ENCODE measurements at regions not wholly inside any gene's neighbourhood (a gene's known extent, or its start where the extent isn't known, plus 50 kb on each side); places are given as distances from the start of the nearest gene placed in this dataset.

- no peak overlapping the region for H3K9ac ChIP-seq (ENCODE audit: low read length)
- H3K9me3 ChIP-seq (ENCODE audit: low read length) = no peaks in the 10 kb centered on the region
- TF ChIP-seq MXI1 (conservative IDR thresholded peaks at IDR 0.05; ENCODE audit: poor library complexity, severe bottlenecking) (no peak), REST (IDR thresholded peaks at IDR 0.05; ENCODE audit: borderline replicate concordance) (no peak), SMC3 (conservative IDR thresholded peaks at IDR 0.05; ENCODE audit: poor library complexity) (no peak), TAF1 (IDR thresholded peaks at IDR 0.05; ENCODE audit: low read depth) (no peak), POLR2AphosphoS5 (IDR thresholded peaks at IDR 0.05) (no peak), EP300 (conservative IDR thresholded peaks at IDR 0.05; ENCODE audit: poor library complexity, severe bottlenecking) (no peak), CTCF (IDR thresholded peaks at IDR 0.05; ENCODE audit: poor library complexity, severe bottlenecking) (no peak), RAD21 (conservative IDR thresholded peaks at IDR 0.05) (no peak), EZH2 (IDR thresholded peaks at IDR 0.05; ENCODE audit: borderline replicate concordance, insufficient read depth, low read length, poor library complexity, severe bottlenecking) (no peak)
- H3K4me2 ChIP-seq (ENCODE audit: low read length) = no peak overlapping the region
- H3K36me3 ChIP-seq (ENCODE audit: insufficient read depth, low read length) = no peaks in the 10 kb centered on the region
- H3F3A ChIP-seq (ENCODE audit: insufficient read depth, low read length, poor library complexity, severe bottlenecking) = no peaks in the 10 kb centered on the region
- H3K27ac ChIP-seq (ENCODE audit: low read length) = no peak overlapping the region
- no peaks in the 10 kb centered on the region for H3K79me2 ChIP-seq (replicated peaks; ENCODE audit: insufficient read depth, low read length)
- H4K20me1 ChIP-seq (ENCODE audit: insufficient read depth) = no peaks in the 10 kb centered on the region
- H3K4me3 ChIP-seq (ENCODE audit: low read length) = no peak overlapping the region
- H2AFZ ChIP-seq (ENCODE audit: low read depth, low read length) = no peak overlapping the region
- no peaks in the 10 kb centered on the region for H3K9me2 ChIP-seq (ENCODE audit: insufficient read depth, low read length)
- no peaks in the 10 kb centered on the region for H3K27me3 ChIP-seq (ENCODE audit: insufficient read depth, low read depth, low read length)
These were observed 278.1 kb downstream of the AJAP1 start for GRCh38 chr1:4932311-4933030.

- no peaks in the 10 kb centered on the region for H3K27me3 ChIP-seq (ENCODE audit: insufficient read depth, low read depth, low read length)
- H3K4me3 ChIP-seq (ENCODE audit: low read length) = no peak overlapping the region
- H3K4me2 ChIP-seq (ENCODE audit: low read length) = no peak overlapping the region
- no peak for TF ChIP-seq SMC3 (conservative IDR thresholded peaks at IDR 0.05; ENCODE audit: poor library complexity)
- TF ChIP-seq CTCF (IDR thresholded peaks at IDR 0.05; ENCODE audit: poor library complexity, severe bottlenecking) = no peak
- TF ChIP-seq EP300 (conservative IDR thresholded peaks at IDR 0.05; ENCODE audit: poor library complexity, severe bottlenecking) = no peak
- no peak for TF ChIP-seq POLR2AphosphoS5 (IDR thresholded peaks at IDR 0.05)
- no peak for TF ChIP-seq EZH2 (IDR thresholded peaks at IDR 0.05; ENCODE audit: borderline replicate concordance, insufficient read depth, low read length, poor library complexity, severe bottlenecking)
- TF ChIP-seq MXI1 (conservative IDR thresholded peaks at IDR 0.05; ENCODE audit: poor library complexity, severe bottlenecking) = no peak
- TF ChIP-seq TAF1 (IDR thresholded peaks at IDR 0.05; ENCODE audit: low read depth) = no peak
- no peaks in the 10 kb centered on the region for H4K20me1 ChIP-seq (ENCODE audit: insufficient read depth)
- H3K79me2 ChIP-seq (replicated peaks; ENCODE audit: insufficient read depth, low read length) = no peaks in the 10 kb centered on the region
- H3K27ac ChIP-seq (ENCODE audit: low read length) = no peak overlapping the region
- H2AFZ ChIP-seq (ENCODE audit: low read depth, low read length) = no peak overlapping the region
- H3K9me3 ChIP-seq (ENCODE audit: low read length) = no peaks in the 10 kb centered on the region
- no peaks in the 10 kb centered on the region for H3K9me2 ChIP-seq (ENCODE audit: insufficient read depth, low read length)
- H3F3A ChIP-seq (ENCODE audit: insufficient read depth, low read length, poor library complexity, severe bottlenecking) = no peaks in the 10 kb centered on the region
- H3K36me3 ChIP-seq (ENCODE audit: insufficient read depth, low read length) = no peaks in the 10 kb centered on the region
- H3K9ac ChIP-seq (ENCODE audit: low read length) = no peak overlapping the region
These were observed 277.1 kb downstream of the AJAP1 start for GRCh38 chr1:4931486-4931885.
